Testis (tissue), 2 donors: ENCODE measurements at regions not wholly inside any gene's neighbourhood (a gene's known extent, or its start where the extent isn't known, plus 50 kb on each side); places are given as distances from the start of the nearest gene placed in this dataset.

Source experiments
- DNase-seq: peaks from one replicate; pipeline ENCODE4 v3.0.0-alpha.2; 2019
- H3K27ac ChIP-seq, 2 donors: fragments of 200-600 bp; sonication (generic); one replicate each; pipeline ENCODE4 v1.5.1; 2019
- H3K27me3 ChIP-seq: fragments of 200-600 bp; sonication (generic); one replicate; pipeline ENCODE4 v1.5.1; 2019
- H3K36me3 ChIP-seq: fragments of 200-600 bp; sonication (generic); one replicate; pipeline ENCODE4 v1.5.1; 2017; ENCODE audit warnings: low read depth; ENCODE audit errors: missing control alignments
- H3K4me1 ChIP-seq: fragments of 200-600 bp; sonication (generic); one replicate; pipeline ENCODE4 v1.5.1; 2019
- H3K4me3 ChIP-seq, 2 donors: fragments of 200-600 bp; sonication (generic); one replicate each; pipeline ENCODE4 v1.5.1; 2017 to 2019
- H3K9me3 ChIP-seq: fragments of 200-600 bp; sonication (generic); one replicate; pipeline ENCODE4 v1.5.1; 2017
- CTCF ChIP-seq, 3 experiments: fragments of 450-650 bp in 2 of 3; fragments of 200-600 bp in 1 of 3; sonication (generic) in 1 of 3; IDR thresholded peaks; one replicate each; pipeline ENCODE4 v1.5.1; 2016 to 2019; ENCODE audit warnings: antibody characterized with exemption in 3 of 3, mild to moderate bottlenecking in 2 of 3, moderate library complexity in 1 of 3
- POLR2A ChIP-seq: fragments of 450-650 bp; IDR thresholded peaks from one replicate; pipeline ENCODE4 v1.6.1; 2017; ENCODE audit warnings: antibody characterized with exemption, mild to moderate bottlenecking, moderate library complexity
- WGBS, 2 donors: methylation state at CpG; one replicate each; pipeline ENCODE4 v1.1.5; 2018; 5-methylcytosine and 5-hydroxymethylcytosine counted together
- intact Hi-C: fragments of 100-400 bp; cut with DNase I; formaldehyde crosslinking; loops from one replicate; pipeline ENCODE4 v1.15.1; 2023; ENCODE audit warnings: low total_unique reads

GRCh38 chr12:65597527-65597926, 226.8 kb upstream of the HMGA2 start:
- intact Hi-C loops: no loop called here
- Histone ChIP-seq H3K27me3 (no peaks in the 10 kb centered on the region), H3K27ac (no peak overlapping the region), H3K36me3 (no peaks in the 10 kb centered on the region), H3K4me3 (no peak overlapping the region), H3K9me3 (no peaks in the 10 kb centered on the region), H3K4me1 (peaks cover 3% of the 10 kb centered on the region)
- peak; percentile 49 for DNase-seq
- TF ChIP-seq CTCF (IDR thresholded peaks at IDR 0.05) (no peak), POLR2A (no peak)

DNA sequence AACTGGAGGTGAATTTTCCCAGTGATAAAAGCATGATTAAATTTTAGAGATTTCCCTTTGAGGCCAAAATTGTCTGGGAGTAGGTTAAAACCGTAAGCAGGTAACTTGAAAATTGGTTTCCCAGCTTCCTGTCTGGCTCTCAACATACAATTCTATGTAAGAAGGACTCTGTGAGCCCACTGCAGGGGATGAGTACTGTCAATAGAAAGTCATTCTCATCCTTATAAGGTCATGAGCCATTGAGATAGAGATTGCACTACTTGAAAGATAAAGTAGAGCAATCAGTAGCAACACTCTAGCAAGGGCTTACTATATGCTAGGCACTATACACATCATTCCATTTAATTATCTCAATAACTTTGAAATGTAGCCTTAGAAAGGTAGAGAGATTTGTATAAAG, 225.6 kb upstream of the HMGA2 start:
- DNase-seq: no peak
- Histone ChIP-seq H3K36me3 (no peaks in the 10 kb centered on the region), H3K27me3 (no peaks in the 10 kb centered on the region), H3K4me3 (no peak overlapping the region), H3K9me3 (no peaks in the 10 kb centered on the region), H3K4me1 (peaks cover 8% of the 10 kb centered on the region), H3K27ac (no peak overlapping the region)
- intact Hi-C loops: no loop called here
- WGBS, 2 donors: 89 to 100% methylated on average over 1 of the region's 1 CpG
- TF ChIP-seq CTCF (IDR thresholded peaks at IDR 0.05) (no peak), POLR2A (no peak)

GRCh38 chr12:65602253-65602609, 222.1 kb upstream of the HMGA2 start:
- intact Hi-C loops: no loop called here

GRCh38 chr12:65602610-65603295, 221.5 kb upstream of the HMGA2 start:
- DNase-seq: peak; percentile 85
- Histone ChIP-seq H3K27ac (no peak overlapping the region), H3K36me3 (no peaks in the 10 kb centered on the region), H3K4me1 (peaks cover 4% of the 10 kb centered on the region), H3K27me3 (no peaks in the 10 kb centered on the region), H3K9me3 (no peaks in the 10 kb centered on the region), H3K4me3 (no peak overlapping the region)
- 11 to 12% methylated on average over 11 of the region's 11 CpGs for WGBS, 2 donors
- no peak for TF ChIP-seq POLR2A
- peak in 2 of 3 experiments; percentile 33 to 62 for TF ChIP-seq CTCF (IDR thresholded peaks at IDR 0.05)
- intact Hi-C loops: no loop called here

More at GRCh38 chr12:65602253-65602609, 222.1 kb upstream of the HMGA2 start:
- no peak for TF ChIP-seq CTCF (IDR thresholded peaks at IDR 0.05)
- no peak overlapping the region for H3K27ac ChIP-seq
- WGBS, 2 donors: 7% methylated on average over 5 of the region's 5 CpGs
- no peak for DNase-seq
- no peaks in the 10 kb centered on the region for H3K36me3 ChIP-seq
- H3K9me3 ChIP-seq: no peaks in the 10 kb centered on the region
- H3K27me3 ChIP-seq: no peaks in the 10 kb centered on the region
- no peak overlapping the region for H3K4me3 ChIP-seq
- H3K4me1 ChIP-seq: peaks cover 4% of the 10 kb centered on the region
